Breast epithelium (tissue), 4 donors: ENCODE measurements at regions not wholly inside any gene's neighbourhood (a gene's known extent, or its start where the extent isn't known, plus 50 kb on each side); places are given as distances from the start of the nearest gene placed in this dataset.

Source experiments
- DNase-seq, 2 donors: peaks; one replicate each; pipeline ENCODE4 v3.0.0-alpha.2; 2019; ENCODE audit warnings: low spot score in 2 of 2
- H3K27ac ChIP-seq, 2 donors: fragments of 200-600 bp; sonication (generic) in 1 of 2; one replicate each; pipeline ENCODE4 v1.5.1; 2016 to 2019; ENCODE audit warnings: mild to moderate bottlenecking in 1 of 2
- H3K27me3 ChIP-seq, 2 donors: fragments of 200-600 bp; sonication (generic) in 1 of 2; one replicate each; pipeline versions ENCODE4 v1.5.1 to v1.6.0; 2017 to 2019; ENCODE audit warnings: control low read depth in 1 of 2, mild to moderate bottlenecking in 1 of 2
- H3K36me3 ChIP-seq: fragments of 200-600 bp; one replicate; pipeline ENCODE4 v1.5.1; 2019
- H3K4me1 ChIP-seq, 2 donors: fragments of 200-600 bp; sonication (generic); one replicate each; pipeline ENCODE4 v1.5.1; 2016 to 2019; ENCODE audit warnings: control low read depth in 1 of 2
- H3K4me3 ChIP-seq, 3 donors: fragments of 200-600 bp; sonication (generic); 1 replicate in 2 of 3; 2 replicates in 1 of 3; pipeline ENCODE4 v1.5.1; 2016 to 2019; ENCODE audit warnings: mild to moderate bottlenecking in 3 of 3, moderate library complexity in 2 of 3
- H3K9me3 ChIP-seq, 2 donors: fragments of 200-600 bp; sonication (generic) in 1 of 2; one replicate each; pipeline ENCODE4 v1.5.1; 2016 to 2019; ENCODE audit warnings: control low read depth in 1 of 2
- CTCF ChIP-seq, 3 donors: fragments of 450-650 bp; IDR thresholded peaks; one replicate each; pipeline ENCODE4 v1.5.1; 2016 to 2017; ENCODE audit warnings: antibody characterized with exemption in 3 of 3, mild to moderate bottlenecking in 3 of 3, moderate library complexity in 3 of 3
- POLR2A ChIP-seq: fragments of 450-650 bp; IDR thresholded peaks from one replicate; pipeline ENCODE4 v1.6.1; 2016; ENCODE audit warnings: antibody characterized with exemption, mild to moderate bottlenecking, moderate library complexity
- POLR2AphosphoS5 ChIP-seq, 3 donors: sonication (generic); formaldehyde crosslinking; IDR thresholded peaks; one replicate each; pipeline ENCODE4 v1.6.1; 2017; ENCODE audit warnings: antibody characterized with exemption in 3 of 3
- intact Hi-C: fragments of 100-400 bp; cut with DNase I; formaldehyde crosslinking; loops from one replicate; pipeline ENCODE4 v1.15.1; 2023; ENCODE audit warnings: low total_unique reads

GRCh38 chr7:80362010-80362618 is 149.8 kb downstream of the GNAT3 start:
- H3K27ac ChIP-seq, result no peak overlapping the region
- no peak for TF ChIP-seq CTCF (IDR thresholded peaks at IDR 0.05)
- no peak for TF ChIP-seq POLR2A
- TF ChIP-seq POLR2AphosphoS5 (IDR thresholded peaks at IDR 0.05), result no peak
- no peak overlapping the region for H3K4me3 ChIP-seq
- H3K36me3 ChIP-seq, result no peaks in the 10 kb centered on the region
- peaks cover 0 to 15% of the 10 kb centered on the region in 2 donors for H3K9me3 ChIP-seq
- intact Hi-C loops, result no loop called here
- no peaks in the 10 kb centered on the region for H3K4me1 ChIP-seq
- no peaks in the 10 kb centered on the region for H3K27me3 ChIP-seq
- DNase-seq, result no peak

GRCh38 chr7:80359476-80359875 is 152.4 kb downstream of the GNAT3 start:
- TF ChIP-seq POLR2AphosphoS5 (IDR thresholded peaks at IDR 0.05), result no peak
- TF ChIP-seq POLR2A, result no peak
- no peak for TF ChIP-seq CTCF (IDR thresholded peaks at IDR 0.05)
- Histone ChIP-seq H3K27me3 (no peaks in the 10 kb centered on the region), H3K27ac (no peak overlapping the region), H3K4me3 (no peak overlapping the region), H3K9me3 (no peaks in the 10 kb centered on the region), H3K36me3 (no peaks in the 10 kb centered on the region), H3K4me1 (no peaks in the 10 kb centered on the region)
- DNase-seq, result no peak
- intact Hi-C loops, result no loop called here

GRCh38 chr7:80359029-80359428 is 152.8 kb downstream of the GNAT3 start:
- TF ChIP-seq POLR2AphosphoS5 (IDR thresholded peaks at IDR 0.05) (no peak), POLR2A (no peak), CTCF (IDR thresholded peaks at IDR 0.05) (no peak)
- Histone ChIP-seq H3K27me3 (no peaks in the 10 kb centered on the region), H3K27ac (no peak overlapping the region), H3K9me3 (no peaks in the 10 kb centered on the region), H3K4me3 (no peak overlapping the region), H3K4me1 (no peaks in the 10 kb centered on the region), H3K36me3 (no peaks in the 10 kb centered on the region)
- intact Hi-C loops, result no loop called here
- no peak for DNase-seq

GRCh38 chr7:80357530-80357929 is 154.3 kb downstream of the GNAT3 start:
- Histone ChIP-seq H3K27me3 (no peaks in the 10 kb centered on the region), H3K27ac (no peak overlapping the region), H3K4me1 (no peaks in the 10 kb centered on the region), H3K4me3 (no peak overlapping the region), H3K9me3 (no peaks in the 10 kb centered on the region), H3K36me3 (no peaks in the 10 kb centered on the region)
- no peak for TF ChIP-seq POLR2AphosphoS5 (IDR thresholded peaks at IDR 0.05)
- no peak for TF ChIP-seq CTCF (IDR thresholded peaks at IDR 0.05)
- no peak for TF ChIP-seq POLR2A
- DNase-seq, result no peak
- intact Hi-C loops, result no loop called here

- H3K36me3 ChIP-seq, result no peaks in the 10 kb centered on the region
- H3K27me3 ChIP-seq, result no peaks in the 10 kb centered on the region
- H3K4me1 ChIP-seq, result no peaks in the 10 kb centered on the region
- no peak overlapping the region for H3K27ac ChIP-seq
- no peak overlapping the region for H3K4me3 ChIP-seq
- TF ChIP-seq POLR2A (no peak), POLR2AphosphoS5 (IDR thresholded peaks at IDR 0.05) (no peak), CTCF (IDR thresholded peaks at IDR 0.05) (no peak)
- intact Hi-C loops, result no loop called here
- H3K9me3 ChIP-seq, result no peaks in the 10 kb centered on the region
- no peak for DNase-seq
These were observed 161.4 kb downstream of the GNAT3 start for GRCh38 chr7:80350430-80350829.
